ENCODE measurements at regions not wholly inside any gene's neighbourhood (a gene's known extent, or its start where the extent isn't known, plus 50 kb on each side); places are given as distances from the start of the nearest gene placed in this dataset.

DNA sequence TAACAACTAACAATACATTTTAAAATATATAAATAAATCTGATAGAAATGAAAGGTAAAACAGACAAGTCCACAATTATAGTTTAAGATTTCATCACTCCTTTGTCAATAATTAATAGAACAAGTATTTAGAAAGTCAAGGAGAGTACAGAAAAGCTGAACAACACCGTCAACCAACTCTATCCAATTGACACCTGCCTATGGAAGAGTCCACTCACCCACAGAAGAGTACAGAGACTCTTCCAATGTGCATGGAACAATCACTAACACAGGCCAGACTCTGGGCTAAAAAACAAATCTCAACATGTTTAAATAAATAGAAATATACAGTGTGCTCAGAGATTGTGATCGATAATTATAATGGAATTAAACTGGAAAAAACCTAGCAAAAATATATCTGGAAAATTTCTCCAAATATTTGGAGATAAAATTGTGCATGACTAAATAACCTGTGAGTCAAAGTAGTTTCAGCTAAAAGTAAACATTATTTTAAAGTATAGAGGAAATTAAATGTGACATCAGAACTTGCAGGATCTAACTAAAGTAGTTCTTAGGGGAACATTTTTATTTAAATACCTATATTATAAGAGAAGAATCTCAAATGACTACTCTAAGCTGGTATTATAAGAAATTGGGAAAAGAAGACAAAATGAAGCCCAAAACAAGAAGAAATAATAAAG lies 109.9 kb upstream of the EGFR start:
- Histone ChIP-seq H2AFZ (ENCODE audit: low read depth, low read length) (no peak overlapping the region), H3K79me2 (ENCODE audit: insufficient read depth, low read length) (no peaks in the 10 kb centered on the region), H3K9ac (ENCODE audit: low read depth, low read length) (no peak overlapping the region), H3K36me3 (ENCODE audit: insufficient read depth, low read length) (no peaks in the 10 kb centered on the region), H3K27ac (ENCODE audit: low read length) (no peak overlapping the region), H3K9me3 (ENCODE audit: insufficient read depth, low read length, severe bottlenecking) (no peaks in the 10 kb centered on the region), H3K4me1 (ENCODE audit: insufficient read depth, low read length) (no peaks in the 10 kb centered on the region), H3K27me3 (ENCODE audit: insufficient read depth, low read length, poor library complexity) (no peaks in the 10 kb centered on the region), H4K20me1 (ENCODE audit: insufficient read depth, low read length) (no peaks in the 10 kb centered on the region), H3K4me2 (ENCODE audit: insufficient read depth, low read length) (no peak overlapping the region), H3K4me3 (ENCODE audit: low read depth in 1 of 2, low read length in 2 of 2) (no peak overlapping the region)
- DNase-seq (no peak), ATAC-seq (ENCODE audit: insufficient read depth, low read depth) (no peak)
- TF ChIP-seq, protein P1, sequence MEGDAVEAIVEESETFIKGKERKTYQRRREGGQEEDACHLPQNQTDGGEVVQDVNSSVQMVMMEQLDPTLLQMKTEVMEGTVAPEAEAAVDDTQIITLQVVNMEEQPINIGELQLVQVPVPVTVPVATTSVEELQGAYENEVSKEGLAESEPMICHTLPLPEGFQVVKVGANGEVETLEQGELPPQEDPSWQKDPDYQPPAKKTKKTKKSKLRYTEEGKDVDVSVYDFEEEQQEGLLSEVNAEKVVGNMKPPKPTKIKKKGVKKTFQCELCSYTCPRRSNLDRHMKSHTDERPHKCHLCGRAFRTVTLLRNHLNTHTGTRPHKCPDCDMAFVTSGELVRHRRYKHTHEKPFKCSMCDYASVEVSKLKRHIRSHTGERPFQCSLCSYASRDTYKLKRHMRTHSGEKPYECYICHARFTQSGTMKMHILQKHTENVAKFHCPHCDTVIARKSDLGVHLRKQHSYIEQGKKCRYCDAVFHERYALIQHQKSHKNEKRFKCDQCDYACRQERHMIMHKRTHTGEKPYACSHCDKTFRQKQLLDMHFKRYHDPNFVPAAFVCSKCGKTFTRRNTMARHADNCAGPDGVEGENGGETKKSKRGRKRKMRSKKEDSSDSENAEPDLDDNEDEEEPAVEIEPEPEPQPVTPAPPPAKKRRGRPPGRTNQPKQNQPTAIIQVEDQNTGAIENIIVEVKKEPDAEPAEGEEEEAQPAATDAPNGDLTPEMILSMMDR (IDR thresholded peaks at IDR 0.05; ENCODE audit: borderline replicate concordance, extremely low read depth, low read length, poor library complexity, severe bottlenecking): no peak
- no peak for TF ChIP-seq EZH2 (IDR thresholded peaks at IDR 0.05; ENCODE audit: borderline replicate concordance, low read depth, low read length, severe bottlenecking)

DNA sequence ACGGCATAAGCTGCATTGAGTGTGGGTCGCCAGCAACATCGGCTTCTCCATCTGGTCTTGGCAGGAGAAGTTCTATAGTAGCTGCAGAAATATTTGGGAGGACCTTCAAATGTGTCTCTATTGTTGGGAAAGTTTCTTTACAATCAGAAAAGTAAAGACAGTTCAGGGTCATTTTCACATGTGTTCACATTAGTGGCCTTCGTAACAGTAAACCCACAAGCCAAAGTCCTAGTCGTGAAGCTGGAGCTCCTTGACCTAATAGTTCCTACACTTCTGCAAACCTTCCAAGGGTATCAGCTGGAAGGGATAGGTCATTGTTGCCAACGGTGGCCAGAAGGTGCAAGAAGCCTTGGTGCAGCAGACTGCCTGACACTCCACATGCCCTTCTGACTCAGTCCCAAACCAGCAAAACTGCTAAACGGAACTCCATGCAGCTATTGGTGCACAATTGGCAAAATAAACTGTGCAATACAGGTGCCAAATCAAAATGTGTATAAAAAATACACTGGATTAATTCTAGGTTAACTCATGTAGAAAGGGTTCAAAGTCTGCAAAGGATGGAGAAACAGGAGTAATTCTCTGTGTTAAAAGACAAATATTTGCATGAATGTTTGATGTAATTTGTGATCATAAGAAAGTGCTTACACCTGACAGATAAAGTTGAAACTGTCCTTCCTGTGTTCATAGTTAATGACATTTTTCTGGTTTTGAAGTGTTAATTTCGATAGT lies 102.8 kb upstream of the EGFR start:
- ATAC-seq (ENCODE audit: insufficient read depth, low read depth) (no peak), DNase-seq (no peak)
- Histone ChIP-seq H3K27ac (ENCODE audit: low read length) (no peak overlapping the region), H3K79me2 (ENCODE audit: insufficient read depth, low read length) (no peaks in the 10 kb centered on the region), H3K4me3 (ENCODE audit: low read depth in 1 of 2, low read length in 2 of 2) (no peak overlapping the region), H2AFZ (ENCODE audit: low read depth, low read length) (no peak overlapping the region), H3K4me2 (ENCODE audit: insufficient read depth, low read length) (no peak overlapping the region), H3K36me3 (ENCODE audit: insufficient read depth, low read length) (no peaks in the 10 kb centered on the region), H3K4me1 (ENCODE audit: insufficient read depth, low read length) (no peaks in the 10 kb centered on the region), H3K9ac (ENCODE audit: low read depth, low read length) (no peak overlapping the region), H3K9me3 (ENCODE audit: insufficient read depth, low read length, severe bottlenecking) (no peaks in the 10 kb centered on the region), H4K20me1 (ENCODE audit: insufficient read depth, low read length) (no peaks in the 10 kb centered on the region), H3K27me3 (ENCODE audit: insufficient read depth, low read length, poor library complexity) (no peaks in the 10 kb centered on the region)
- TF ChIP-seq, protein P1 (IDR thresholded peaks at IDR 0.05; ENCODE audit: borderline replicate concordance, extremely low read depth, low read length, poor library complexity, severe bottlenecking): no peak
- no peak for TF ChIP-seq EZH2 (IDR thresholded peaks at IDR 0.05; ENCODE audit: borderline replicate concordance, low read depth, low read length, severe bottlenecking)

DNA sequence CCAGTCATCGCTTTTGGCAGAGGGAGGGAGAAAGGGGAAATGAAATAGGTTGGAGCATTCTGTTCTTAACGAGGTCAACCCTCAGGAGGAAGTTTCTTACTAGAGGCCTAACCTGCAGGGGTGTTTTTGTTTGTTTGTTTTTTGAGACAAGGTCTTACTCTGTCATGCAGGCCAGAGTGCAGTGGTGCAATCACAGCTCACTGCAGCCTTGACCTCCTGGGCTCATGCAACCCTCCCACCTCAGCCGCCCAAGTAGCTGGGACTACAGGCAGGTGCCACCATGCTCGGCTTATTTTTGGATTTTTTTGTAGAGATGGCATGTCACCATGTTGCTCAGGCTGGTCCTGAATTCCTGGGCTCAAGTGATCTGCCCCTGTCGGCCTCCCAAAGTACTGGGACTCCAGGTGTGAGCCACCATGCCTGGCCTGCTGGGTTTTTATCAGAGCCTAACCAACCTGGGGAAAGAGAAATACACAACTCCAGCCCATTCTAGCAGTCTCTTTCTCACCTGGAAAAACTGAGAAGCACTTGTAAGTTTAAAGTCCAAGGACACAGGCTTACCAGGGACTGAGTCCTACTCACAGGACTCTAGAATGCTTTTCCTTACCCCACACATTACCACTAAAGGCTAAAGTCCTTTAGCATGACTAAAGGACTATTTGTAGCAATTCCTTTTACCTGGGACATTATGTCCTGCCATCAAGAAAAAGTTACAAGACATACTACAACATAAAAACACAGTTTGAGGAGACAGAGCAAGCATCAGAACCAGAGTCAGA lies 101.0 kb upstream of the EGFR start:
- Histone ChIP-seq H3K9ac (ENCODE audit: low read depth, low read length) (no peak overlapping the region), H3K4me2 (ENCODE audit: insufficient read depth, low read length) (no peak overlapping the region), H3K4me3 (ENCODE audit: low read depth in 1 of 2, low read length in 2 of 2) (no peak overlapping the region), H4K20me1 (ENCODE audit: insufficient read depth, low read length) (no peaks in the 10 kb centered on the region), H3K9me3 (ENCODE audit: insufficient read depth, low read length, severe bottlenecking) (no peaks in the 10 kb centered on the region), H3K27me3 (ENCODE audit: insufficient read depth, low read length, poor library complexity) (no peaks in the 10 kb centered on the region), H3K27ac (ENCODE audit: low read length) (no peak overlapping the region), H3K79me2 (ENCODE audit: insufficient read depth, low read length) (no peaks in the 10 kb centered on the region), H2AFZ (ENCODE audit: low read depth, low read length) (no peak overlapping the region), H3K36me3 (ENCODE audit: insufficient read depth, low read length) (no peaks in the 10 kb centered on the region), H3K4me1 (ENCODE audit: insufficient read depth, low read length) (no peaks in the 10 kb centered on the region)
- TF ChIP-seq, protein P1 (IDR thresholded peaks at IDR 0.05; ENCODE audit: borderline replicate concordance, extremely low read depth, low read length, poor library complexity, severe bottlenecking): no peak
- no peak for TF ChIP-seq EZH2 (IDR thresholded peaks at IDR 0.05; ENCODE audit: borderline replicate concordance, low read depth, low read length, severe bottlenecking)
- no peak for ATAC-seq (ENCODE audit: insufficient read depth, low read depth)
- DNase-seq: no peak
